Erythroblast (primary cell): ENCODE measurements at regions not wholly inside any gene's neighbourhood (a gene's known extent, or its start where the extent isn't known, plus 50 kb on each side); places are given as distances from the start of the nearest gene placed in this dataset.

ENCODE experiments used
- GATA1 ChIP-seq: IDR thresholded peaks from 2 replicates; pipeline ENCODE4 v1.6.1; 2011; ENCODE audit warnings: low read depth, mild to moderate bottlenecking, control low read depth, low read length, moderate library complexity
- POLR2A ChIP-seq: IDR thresholded peaks from 2 replicates; pipeline ENCODE4 v1.6.1; 2011; ENCODE audit warnings: mild to moderate bottlenecking, low read length

DNA sequence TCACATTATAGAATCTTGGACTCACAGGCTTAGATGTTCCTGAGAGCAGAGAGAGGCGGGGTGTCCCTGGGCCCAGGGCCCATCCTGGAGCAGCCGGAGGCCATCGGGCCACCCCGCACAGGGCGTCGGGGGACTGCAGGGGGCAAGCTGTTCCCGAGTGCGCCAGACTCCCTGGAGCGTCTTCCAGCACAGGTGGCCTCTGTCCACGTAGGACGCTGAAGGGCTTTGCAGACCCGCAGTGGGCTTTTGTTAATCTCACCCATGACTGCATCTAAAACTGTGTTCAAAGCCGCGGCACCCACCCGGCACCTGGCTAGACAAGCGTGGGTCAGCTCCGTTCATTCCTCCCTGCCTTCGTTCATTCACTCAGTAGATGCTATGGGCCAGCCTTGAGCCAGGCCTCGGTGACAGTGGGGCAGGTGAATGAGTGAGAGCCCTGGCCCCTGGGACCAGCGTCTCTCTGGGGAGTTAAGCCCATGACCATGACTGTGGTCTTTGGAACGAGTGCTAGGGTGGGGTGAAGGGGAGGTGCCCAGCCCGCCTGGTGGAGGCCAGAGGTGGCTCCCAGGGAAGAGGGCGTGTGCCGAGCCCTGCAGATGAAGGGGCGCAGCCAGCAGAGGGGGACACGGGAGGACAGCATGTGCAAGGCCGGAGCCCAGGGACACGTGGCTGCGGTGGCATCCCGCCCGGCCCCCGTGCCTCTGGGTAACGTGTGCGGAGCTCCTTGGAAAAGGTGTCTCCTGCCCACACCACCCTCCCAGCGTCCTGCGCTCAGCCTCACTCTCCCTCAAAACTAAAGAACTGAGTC, 98.3 kb downstream of the HMX1 start:
- TF ChIP-seq POLR2A (no peak), GATA1 (no peak)
